HepG2 (cell line): ENCODE measurements at regions not wholly inside any gene's neighbourhood (a gene's known extent, or its start where the extent isn't known, plus 50 kb on each side); places are given as distances from the start of the nearest gene placed in this dataset.

ENCODE experiments used
- CTCF ChIP-seq: sonication (generic); formaldehyde crosslinking; IDR thresholded peaks from 2 replicates; pipeline ENCODE4 v1.5.0; 2020; ENCODE audit warnings: mild to moderate bottlenecking, missing genetic modification reagents, moderate library complexity
- E2F1 ChIP-seq: sonication (generic); formaldehyde crosslinking; IDR thresholded peaks from 2 replicates; pipeline ENCODE4 v1.5.0; 2020; ENCODE audit warnings: missing genetic modification reagents
- E2F5 ChIP-seq: sonication (generic); formaldehyde crosslinking; conservative IDR thresholded peaks from 2 replicates; pipeline ENCODE4 v1.4.0; 2020; ENCODE audit warnings: missing genetic modification reagents
- EEA1 ChIP-seq: sonication (generic); formaldehyde crosslinking; IDR thresholded peaks from 2 replicates; pipeline ENCODE4 v1.5.1; 2020; ENCODE audit warnings: mild to moderate bottlenecking, missing genetic modification reagents, borderline replicate concordance
- EZH2 ChIP-seq: conservative IDR thresholded peaks from 2 replicates; pipeline ENCODE4 v1.6.1; 2012; ENCODE audit warnings: mild to moderate bottlenecking, low read depth, low read length, moderate library complexity
- HDAC6 ChIP-seq: fragments of 200-600 bp; sonication (generic); IDR thresholded peaks from 2 replicates; pipeline ENCODE4 v1.7.0; 2017; ENCODE audit warnings: mild to moderate bottlenecking, antibody characterized with exemption, low read length, low read depth
- HOXA9 ChIP-seq: sonication (generic); formaldehyde crosslinking; IDR thresholded peaks from 2 replicates; pipeline ENCODE4 v1.8.1; 2022; ENCODE audit warnings: missing genetic modification reagents, mild to moderate bottlenecking, moderate library complexity, borderline replicate concordance
- IKZF4 ChIP-seq: sonication (generic); formaldehyde crosslinking; IDR thresholded peaks from 2 replicates; pipeline ENCODE4 v1.5.1; 2020; ENCODE audit warnings: borderline replicate concordance, mild to moderate bottlenecking, low read depth, missing genetic modification reagents; ENCODE audit errors: not compliant biosample characterization
- KAT7 ChIP-seq: IDR thresholded peaks from 2 replicates; pipeline ENCODE4 v1.6.1; 2018; ENCODE audit warnings: borderline replicate concordance, missing compliant biosample characterization
- NR2C2 ChIP-seq: sonication (generic); formaldehyde crosslinking; IDR thresholded peaks from 2 replicates; pipeline ENCODE4 v1.4.0; 2020; ENCODE audit warnings: missing genetic modification reagents, mild to moderate bottlenecking, moderate library complexity, borderline replicate concordance
- POLR2A ChIP-seq, 2 experiments: IDR thresholded peaks; 2 replicates each; pipeline ENCODE4 v1.6.1; 2011; ENCODE audit warnings: low read depth in 2 of 2, low read length in 2 of 2, mild to moderate bottlenecking in 1 of 2, moderate library complexity in 1 of 2; ENCODE audit not compliant: insufficient read depth in 1 of 2
- POLR2AphosphoS5 ChIP-seq: IDR thresholded peaks from 2 replicates; pipeline ENCODE4 v1.6.1; 2012; ENCODE audit warnings: low read depth, low read length

- TF ChIP-seq IKZF4 (CRISPR knock-in tag) = no peak
- no peak for TF ChIP-seq E2F1
- TF ChIP-seq NR2C2 (CRISPR knock-in tag) = no peak
- TF ChIP-seq HOXA9 (CRISPR knock-in tag) = no peak
- no peak for TF ChIP-seq CTCF (CRISPR knock-in tag)
- TF ChIP-seq EEA1 (CRISPR knock-in tag) = no peak
- TF ChIP-seq HDAC6 = no peak
- TF ChIP-seq E2F5 (CRISPR knock-in tag) = no peak
- TF ChIP-seq KAT7 (CRISPR knock-in tag) = no peak
- TF ChIP-seq POLR2AphosphoS5 = no peak
- TF ChIP-seq POLR2A (IDR thresholded peaks at IDR 0.05; ENCODE audit: insufficient read depth in 1 of 2, low read depth in 2 of 2, low read length in 2 of 2) = no peak
- TF ChIP-seq EZH2 = no peak
Observed at GRCh38 chr6:29230666-29231065, 60.0 kb downstream of the OR2J2 start.
